OCI-LY1 (cell line): ENCODE measurements at regions not wholly inside any gene's neighbourhood (a gene's known extent, or its start where the extent isn't known, plus 50 kb on each side); places are given as distances from the start of the nearest gene placed in this dataset.

Experiments
- H2AFZ ChIP-seq: fragments of 200-600 bp; sonication (generic), shearing (Covaris generic); 2 replicates; pipeline ENCODE4 v1.6.0; 2014; ENCODE audit warnings: antibody characterized with exemption, mild to moderate bottlenecking, low read length
- H3F3A ChIP-seq: fragments of 200-600 bp; sonication (generic), shearing (Covaris generic); 2 replicates; pipeline ENCODE4 v1.6.0; 2014; ENCODE audit warnings: mild to moderate bottlenecking, antibody characterized with exemption, low read length, moderate library complexity; ENCODE audit not compliant: insufficient read depth
- H3K27ac ChIP-seq: fragments of 200-600 bp; sonication (generic); 2 replicates; pipeline ENCODE4 v1.5.1; 2014; ENCODE audit warnings: low read length, mixed run types, mild to moderate bottlenecking, low read depth; ENCODE audit not compliant: poor library complexity, severe bottlenecking
- H3K27me3 ChIP-seq: fragments of 200-600 bp; sonication (generic); 2 replicates; pipeline ENCODE4 v1.6.0; 2014; ENCODE audit warnings: antibody characterized with exemption, mild to moderate bottlenecking, low read length, moderate library complexity; ENCODE audit not compliant: insufficient read depth
- H3K36me3 ChIP-seq: fragments of 200-600 bp; sonication (generic); 2 replicates; pipeline ENCODE4 v1.6.1; 2014; ENCODE audit warnings: mild to moderate bottlenecking, antibody characterized with exemption, low read length, moderate library complexity, mixed read lengths; ENCODE audit not compliant: insufficient read depth
- H3K4me1 ChIP-seq: fragments of 200-600 bp; sonication (generic); 2 replicates; pipeline ENCODE4 v1.5.1; 2014; ENCODE audit warnings: mild to moderate bottlenecking, low read length, moderate library complexity; ENCODE audit not compliant: insufficient read depth, severe bottlenecking
- H3K4me2 ChIP-seq: fragments of 200-600 bp; sonication (generic), shearing (Covaris generic); 2 replicates; pipeline ENCODE4 v1.6.1; 2014; ENCODE audit warnings: low read length
- H3K4me3 ChIP-seq: fragments of 200-600 bp; sonication (generic); 2 replicates; pipeline ENCODE4 v1.5.1; 2014; ENCODE audit warnings: low read length, low read depth, mild to moderate bottlenecking, mixed read lengths; ENCODE audit not compliant: poor library complexity, severe bottlenecking
- H3K79me2 ChIP-seq: fragments of 200-600 bp; shearing (Covaris generic); 2 replicates; pipeline ENCODE4 v1.6.1; 2016; ENCODE audit warnings: mixed run types, low read length, mixed read lengths; ENCODE audit not compliant: insufficient read depth
- H3K9ac ChIP-seq: fragments of 200-600 bp; sonication (generic), shearing (Covaris generic); 2 replicates; pipeline ENCODE4 v1.6.1; 2014; ENCODE audit warnings: mild to moderate bottlenecking, low read length, mixed read lengths
- H3K9me2 ChIP-seq: fragments of 200-600 bp; sonication (generic), shearing (Covaris generic); 2 replicates; pipeline ENCODE4 v1.6.1; 2014; ENCODE audit warnings: low read depth, mild to moderate bottlenecking, low read length, mixed read lengths
- H3K9me3 ChIP-seq: fragments of 200-600 bp; shearing (Covaris generic); 2 replicates; pipeline ENCODE4 v1.6.1; 2014; ENCODE audit warnings: low read length, mixed read lengths
- H4K20me1 ChIP-seq: fragments of 200-600 bp; sonication (generic), shearing (Covaris generic); 2 replicates; pipeline ENCODE4 v1.6.0; 2016; ENCODE audit warnings: mild to moderate bottlenecking, low read length; ENCODE audit not compliant: insufficient read depth
- CTCF ChIP-seq: fragments of 200-600 bp; sonication (generic), shearing (Covaris generic); IDR thresholded peaks from 2 replicates; pipeline ENCODE4 v1.5.1; 2017; ENCODE audit warnings: mild to moderate bottlenecking, antibody characterized with exemption, low read length, moderate library complexity, mixed read lengths
- EZH2 ChIP-seq: fragments of 200-600 bp; sonication (generic), shearing (Covaris generic); IDR thresholded peaks from 2 replicates; pipeline ENCODE4 v1.8.0; 2017; ENCODE audit warnings: borderline replicate concordance, mixed run types, mild to moderate bottlenecking, antibody characterized with exemption, low read length, moderate library complexity, mixed read lengths

- no peaks in the 10 kb centered on the region for H3K27me3 ChIP-seq
- H3K36me3 ChIP-seq: no peaks in the 10 kb centered on the region
- H2AFZ ChIP-seq: no peak overlapping the region
- H3K27ac ChIP-seq: no peak overlapping the region
- H3K4me2 ChIP-seq: no peak overlapping the region
- H3K4me3 ChIP-seq: no peak overlapping the region
- H3F3A ChIP-seq: no peaks in the 10 kb centered on the region
- H3K9me3 ChIP-seq: no peaks in the 10 kb centered on the region
- peaks cover under 1% of the 10 kb centered on the region for H3K4me1 ChIP-seq
- no peaks in the 10 kb centered on the region for H3K9me2 ChIP-seq
- H3K9ac ChIP-seq: no peak overlapping the region
- H4K20me1 ChIP-seq: no peaks in the 10 kb centered on the region
- H3K79me2 ChIP-seq: no peaks in the 10 kb centered on the region
- no peak for TF ChIP-seq EZH2
- TF ChIP-seq CTCF: no peak
Observed at GRCh38 chr14:39609119-39609518, 176.9 kb upstream of the FBXO33 start.

- TF ChIP-seq CTCF (no peak), EZH2 (no peak)
- Histone ChIP-seq H3K9ac (no peak overlapping the region), H3K4me1 (no peaks in the 10 kb centered on the region), H3K27me3 (no peaks in the 10 kb centered on the region), H3K36me3 (no peaks in the 10 kb centered on the region), H3K9me2 (no peaks in the 10 kb centered on the region), H3K79me2 (no peaks in the 10 kb centered on the region), H4K20me1 (no peaks in the 10 kb centered on the region), H3K4me3 (no peak overlapping the region), H3K4me2 (no peak overlapping the region), H3K27ac (no peak overlapping the region), H3K9me3 (no peaks in the 10 kb centered on the region), H2AFZ (no peak overlapping the region), H3F3A (no peaks in the 10 kb centered on the region)
Observed at GRCh38 chr14:39607978-39608377, 175.7 kb upstream of the FBXO33 start.

GRCh38 chr14:39603942-39604341 is 171.7 kb upstream of the FBXO33 start:
- Histone ChIP-seq H3K4me1 (no peaks in the 10 kb centered on the region), H3K27ac (no peak overlapping the region), H3K4me2 (no peak overlapping the region), H3K4me3 (no peak overlapping the region), H2AFZ (no peak overlapping the region), H3F3A (no peaks in the 10 kb centered on the region), H3K9me2 (no peaks in the 10 kb centered on the region), H4K20me1 (no peaks in the 10 kb centered on the region), H3K9ac (no peak overlapping the region), H3K36me3 (no peaks in the 10 kb centered on the region), H3K9me3 (no peaks in the 10 kb centered on the region), H3K79me2 (no peaks in the 10 kb centered on the region), H3K27me3 (no peaks in the 10 kb centered on the region)
- no peak for TF ChIP-seq CTCF
- TF ChIP-seq EZH2: no peak
